Mesenchymal stem cell (in vitro differentiated cells and primary cell): ENCODE measurements at regions not wholly inside any gene's neighbourhood (a gene's known extent, or its start where the extent isn't known, plus 50 kb on each side); places are given as distances from the start of the nearest gene placed in this dataset.

Experiments used
- DNase-seq: peaks from one replicate; pipeline ENCODE4 v3.0.0-alpha.2; 2013
- H2AFZ ChIP-seq: one replicate; pipeline ENCODE4 v1.6.1; 2013; ENCODE audit warnings: low read depth, mild to moderate bottlenecking, control low read depth, inconsistent platforms, low read length, moderate library complexity
- H2AK5ac ChIP-seq: 2 replicates; pipeline ENCODE4 v1.6.1; 2013; ENCODE audit warnings: low read length, moderate library complexity, mild to moderate bottlenecking, inconsistent platforms; ENCODE audit not compliant: severe bottlenecking
- H2BK120ac ChIP-seq: one replicate; pipeline ENCODE4 v1.6.1; 2013; ENCODE audit warnings: low read depth, mild to moderate bottlenecking, inconsistent platforms, low read length, moderate library complexity
- H2BK12ac ChIP-seq, 2 experiments: one replicate each; pipeline ENCODE4 v1.6.1; 2013; ENCODE audit warnings: inconsistent platforms in 2 of 2, low read length in 2 of 2, mild to moderate bottlenecking in 2 of 2, moderate library complexity in 2 of 2, control low read depth in 1 of 2
- H2BK15ac ChIP-seq: one replicate; pipeline ENCODE4 v1.6.1; 2013; ENCODE audit warnings: mild to moderate bottlenecking, low read depth, inconsistent platforms; ENCODE audit not compliant: poor library complexity, severe bottlenecking
- H2BK5ac ChIP-seq: 2 replicates; pipeline ENCODE4 v1.6.1; 2013; ENCODE audit warnings: low read depth, mild to moderate bottlenecking, low read length, control low read depth, inconsistent platforms; ENCODE audit not compliant: poor library complexity, severe bottlenecking
- H3K14ac ChIP-seq, 2 experiments: one replicate each; pipeline ENCODE4 v1.6.1; 2013; ENCODE audit warnings: inconsistent platforms in 2 of 2, low read length in 2 of 2, control low read depth in 1 of 2, mild to moderate bottlenecking in 1 of 2, moderate library complexity in 1 of 2
- H3K18ac ChIP-seq, 2 experiments: one replicate each; pipeline ENCODE4 v1.6.1; 2013; ENCODE audit warnings: inconsistent platforms in 2 of 2, low read length in 2 of 2, control low read depth in 1 of 2, low read depth in 1 of 2, mild to moderate bottlenecking in 1 of 2
- H3K23ac ChIP-seq, 2 experiments: one replicate each; pipeline ENCODE4 v1.6.1; 2013; ENCODE audit warnings: inconsistent platforms in 2 of 2, low read length in 2 of 2, mild to moderate bottlenecking in 2 of 2, moderate library complexity in 2 of 2, control low read depth in 1 of 2
- H3K27ac ChIP-seq: 2 replicates; pipeline ENCODE4 v1.5.1; 2013; ENCODE audit warnings: mild to moderate bottlenecking, moderate library complexity, low read length, control low read depth, inconsistent platforms; ENCODE audit not compliant: poor library complexity, severe bottlenecking
- H3K27me3 ChIP-seq, 2 experiments: 2 replicates each; pipeline versions ENCODE4 v1.6.1 to v1.7.0; 2013; ENCODE audit warnings: low read length in 2 of 2, mild to moderate bottlenecking in 2 of 2, moderate library complexity in 2 of 2, control low read depth in 1 of 2, inconsistent platforms in 1 of 2; ENCODE audit not compliant: control insufficient read depth in 1 of 2, insufficient read depth in 1 of 2
- H3K36me3 ChIP-seq, 2 experiments: 2 replicates each; pipeline versions ENCODE4 v1.6.1 to v1.7.0; 2013; ENCODE audit warnings: low read length in 2 of 2, control low read depth in 1 of 2, inconsistent platforms in 1 of 2, low read depth in 1 of 2, mild to moderate bottlenecking in 1 of 2; ENCODE audit not compliant: insufficient read depth in 2 of 2, control insufficient read depth in 1 of 2
- H3K4ac ChIP-seq, 2 experiments: one replicate each; pipeline ENCODE4 v1.6.1; 2013; ENCODE audit warnings: inconsistent platforms in 2 of 2, low read length in 2 of 2, mild to moderate bottlenecking in 2 of 2, moderate library complexity in 2 of 2, control low read depth in 1 of 2, low read depth in 1 of 2
- H3K4me1 ChIP-seq: 2 replicates; pipeline ENCODE4 v1.6.1; 2013; ENCODE audit warnings: low read depth, low read length, control low read depth; ENCODE audit not compliant: control insufficient read depth, insufficient read depth
- H3K4me2 ChIP-seq: 2 replicates; pipeline ENCODE4 v1.6.1; 2013; ENCODE audit warnings: low read length, mild to moderate bottlenecking, inconsistent platforms; ENCODE audit not compliant: poor library complexity, severe bottlenecking
- H3K4me3 ChIP-seq, 2 experiments: 2 replicates each; pipeline versions ENCODE4 v1.5.1 to v1.7.0; 2013; ENCODE audit warnings: low read length in 2 of 2, mild to moderate bottlenecking in 2 of 2, control low read depth in 1 of 2, low read depth in 1 of 2; ENCODE audit not compliant: insufficient read depth in 1 of 2
- H3K79me1 ChIP-seq: replicated peaks from 2 replicates; pipeline ENCODE4 v1.6.1; 2013; ENCODE audit warnings: mild to moderate bottlenecking, control low read depth, low read length, inconsistent platforms; ENCODE audit not compliant: poor library complexity, severe bottlenecking
- H3K9ac ChIP-seq: 2 replicates; pipeline ENCODE4 v1.7.0; 2013; ENCODE audit warnings: mild to moderate bottlenecking, low read length, moderate library complexity
- H3K9me3 ChIP-seq: 2 replicates; pipeline ENCODE4 v1.7.0; 2013; ENCODE audit warnings: mild to moderate bottlenecking, low read length; ENCODE audit not compliant: control insufficient read depth
- H4K8ac ChIP-seq: one replicate; pipeline ENCODE4 v1.6.1; 2013; ENCODE audit warnings: inconsistent platforms, mild to moderate bottlenecking, low read length, moderate library complexity
- H4K91ac ChIP-seq: one replicate; pipeline ENCODE4 v1.6.1; 2013; ENCODE audit warnings: mild to moderate bottlenecking, low read length, inconsistent platforms
- WGBS: methylation state at CpG from one replicate; pipeline ENCODE4 v1.1.7; 2013; ENCODE audit warnings: mixed read lengths; 5-methylcytosine and 5-hydroxymethylcytosine counted together

DNA sequence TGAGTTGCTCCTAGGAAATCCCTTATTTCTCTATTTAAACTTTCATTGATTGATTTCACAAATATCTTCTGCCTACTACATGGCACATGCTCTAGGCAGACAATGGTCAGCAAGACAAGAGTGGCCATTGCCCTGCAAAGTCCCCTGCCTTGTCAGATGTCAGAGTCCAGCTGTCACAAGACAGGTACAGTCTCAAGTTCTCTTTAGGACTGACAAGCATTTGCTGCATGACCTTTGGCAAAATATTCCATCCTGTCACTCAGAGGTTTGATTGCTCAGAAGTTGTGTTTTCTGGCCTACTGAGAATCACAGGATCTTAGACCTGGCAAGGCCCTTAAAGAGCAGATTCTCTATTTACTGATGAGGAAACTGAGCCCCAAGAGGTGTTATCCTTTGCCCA lies 322.3 kb upstream of the NFE2L3 start:
- Histone ChIP-seq H2AK5ac (no peak overlapping the region), H2BK5ac (no peak overlapping the region), H2BK120ac (no peak overlapping the region), H3K27ac (no peak overlapping the region), H3K27me3 (no peaks in the 10 kb centered on the region), H3K9ac (no peak overlapping the region), H4K91ac (no peak overlapping the region), H3K4me3 (no peak overlapping the region), H3K14ac (no peak overlapping the region), H3K4ac (no peak overlapping the region), H3K9me3 (no peaks in the 10 kb centered on the region), H3K36me3 (no peaks in the 10 kb centered on the region), H3K18ac (peak overlapping the region; percentile 66 to 68), H3K79me1 (no peaks in the 10 kb centered on the region), H2BK12ac (peak overlapping the region; percentile 79 to 84), H3K4me2 (no peak overlapping the region), H3K4me1 (no peaks in the 10 kb centered on the region), H4K8ac (no peak overlapping the region), H2BK15ac (no peak overlapping the region), H2AFZ (no peak overlapping the region), H3K23ac (no peak overlapping the region)
- DNase-seq: no peak

DNA sequence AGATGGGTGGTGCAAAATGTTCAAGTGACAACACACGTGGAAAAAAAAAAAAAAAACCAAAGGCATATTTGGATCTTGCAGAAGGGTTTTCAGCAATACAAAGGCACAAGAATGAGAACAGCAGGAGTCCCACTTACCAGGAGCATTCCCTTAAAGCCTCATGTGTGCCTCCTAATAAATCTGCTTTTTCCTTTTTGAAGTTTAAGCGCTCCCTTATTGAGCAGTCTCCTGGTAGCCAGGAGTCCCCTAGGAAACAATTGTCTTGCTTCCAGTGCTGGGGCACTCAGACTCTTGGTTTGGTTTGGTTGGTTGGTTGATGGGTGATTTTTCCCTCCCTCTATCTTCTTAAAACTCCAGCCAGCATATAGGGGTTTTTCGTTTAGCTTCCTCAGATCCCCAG lies 321.8 kb upstream of the NFE2L3 start:
- Histone ChIP-seq H3K36me3 (no peaks in the 10 kb centered on the region), H3K18ac (peak overlapping the region in 1 of 2 experiments; percentile 9), H2BK5ac (no peak overlapping the region), H3K4me1 (peaks cover 1% of the 10 kb centered on the region), H3K4me3 (no peak overlapping the region), H3K23ac (no peak overlapping the region), H2AFZ (no peak overlapping the region), H2AK5ac (no peak overlapping the region), H3K14ac (no peak overlapping the region), H3K79me1 (no peaks in the 10 kb centered on the region), H4K91ac (no peak overlapping the region), H3K9me3 (no peaks in the 10 kb centered on the region), H3K4me2 (no peak overlapping the region), H4K8ac (peak overlapping the region; percentile 37), H2BK120ac (peak overlapping the region; percentile 43), H3K4ac (peak overlapping the region in 1 of 2 experiments; percentile 32), H3K27ac (no peak overlapping the region), H2BK15ac (no peak overlapping the region), H3K9ac (no peak overlapping the region), H3K27me3 (no peaks in the 10 kb centered on the region), H2BK12ac (peak overlapping the region in 1 of 2 experiments; percentile 11)
- 97% methylated on average over 3 of the region's 3 CpGs for WGBS
- no peak for DNase-seq

DNA sequence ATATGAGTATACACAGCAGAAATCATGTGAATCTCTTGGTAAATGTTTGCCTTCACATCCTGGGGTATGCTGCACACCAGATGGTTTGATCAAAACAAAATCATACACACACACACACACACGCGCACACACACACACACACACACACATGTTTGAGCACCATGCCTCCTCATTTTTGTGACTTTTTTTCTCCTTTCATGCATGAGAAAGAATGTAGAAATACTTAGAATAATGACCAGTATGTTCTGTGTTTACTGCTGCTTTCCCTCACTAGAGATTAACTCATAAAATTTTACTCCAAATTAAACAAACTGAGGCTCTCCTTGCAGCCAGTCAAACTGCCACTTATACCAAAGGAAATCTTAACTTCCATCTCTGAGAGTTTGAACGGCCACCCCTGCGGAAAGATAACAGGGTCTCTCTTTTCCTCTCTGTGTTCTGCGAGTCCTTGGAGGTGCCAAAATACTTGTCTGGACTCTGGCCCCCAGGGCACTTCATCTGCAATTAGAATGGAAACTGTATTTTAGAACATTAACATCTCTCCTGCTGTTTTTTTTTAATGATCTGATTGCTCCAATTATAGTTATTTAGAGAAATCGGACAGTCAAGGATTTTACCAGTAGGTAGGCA lies 320.8 kb upstream of the NFE2L3 start:
- Histone ChIP-seq H3K79me1 (no peaks in the 10 kb centered on the region), H2AFZ (no peak overlapping the region), H3K27me3 (no peaks in the 10 kb centered on the region), H3K4me3 (no peak overlapping the region), H3K27ac (peak overlapping the region; percentile 57), H2BK5ac (no peak overlapping the region), H4K8ac (no peak overlapping the region), H3K9ac (no peak overlapping the region), H2BK120ac (peak overlapping the region; percentile 45), H3K9me3 (no peaks in the 10 kb centered on the region), H3K36me3 (no peaks in the 10 kb centered on the region), H3K18ac (peak overlapping the region; percentile 21 to 55), H2BK12ac (no peak overlapping the region), H3K4me2 (no peak overlapping the region), H2AK5ac (no peak overlapping the region), H3K14ac (no peak overlapping the region), H3K4me1 (peaks cover 1% of the 10 kb centered on the region), H3K23ac (no peak overlapping the region), H2BK15ac (no peak overlapping the region), H3K4ac (peak overlapping the region in 1 of 2 experiments; percentile 26), H4K91ac (no peak overlapping the region)
- DNase-seq: peak; percentile 35
- 47% methylated on average over 3 of the region's 6 CpGs for WGBS

DNA sequence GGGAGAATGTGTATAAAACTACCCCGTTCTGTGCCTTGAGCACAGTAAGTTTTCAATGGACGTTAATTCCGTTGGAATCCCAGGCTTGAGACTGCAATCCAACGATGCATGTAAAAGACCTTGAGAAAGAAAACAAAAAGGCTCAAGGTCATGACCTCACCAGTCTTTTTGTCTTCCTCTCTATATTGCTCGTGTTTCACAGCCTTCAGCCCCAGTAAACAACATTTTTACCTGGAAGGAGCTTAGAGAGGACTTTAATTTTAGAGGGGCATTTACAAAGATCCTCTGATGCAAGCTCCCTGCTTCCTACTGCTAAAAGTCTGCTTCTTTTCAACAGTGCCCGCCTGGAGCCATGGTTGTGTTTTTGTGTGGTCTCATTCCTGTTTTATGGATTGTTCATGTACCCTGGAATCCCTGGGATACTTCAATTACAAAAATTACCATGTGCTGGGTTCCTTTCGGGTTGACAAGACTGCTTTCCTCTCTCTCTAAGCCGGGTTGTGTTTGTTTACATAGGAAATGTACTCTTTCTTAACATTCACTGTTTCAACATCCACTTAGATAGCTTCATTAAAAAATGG lies 320.1 kb upstream of the NFE2L3 start:
- 26% methylated on average over 6 of the region's 8 CpGs for WGBS
- Histone ChIP-seq H4K8ac (no peak overlapping the region), H3K23ac (no peak overlapping the region), H3K27me3 (no peaks in the 10 kb centered on the region), H3K9ac (no peak overlapping the region), H2AK5ac (no peak overlapping the region), H2BK12ac (no peak overlapping the region), H3K4me2 (peak overlapping the region; percentile 24), H3K4me1 (peaks cover 1% of the 10 kb centered on the region), H2BK15ac (no peak overlapping the region), H3K4me3 (no peak overlapping the region), H2BK5ac (peak overlapping the region; percentile 63), H3K79me1 (no peaks in the 10 kb centered on the region), H2BK120ac (no peak overlapping the region), H3K4ac (peak overlapping the region in 1 of 2 experiments; percentile 1), H3K18ac (peak overlapping the region in 1 of 2 experiments; percentile 48), H3K14ac (no peak overlapping the region), H2AFZ (no peak overlapping the region), H4K91ac (no peak overlapping the region), H3K36me3 (no peaks in the 10 kb centered on the region), H3K9me3 (no peaks in the 10 kb centered on the region), H3K27ac (peak overlapping the region; percentile 66)
- DNase-seq: peak; percentile 73
